Central memory CD4-positive, alpha-beta T cell (primary cell): ENCODE measurements at regions not wholly inside any gene's neighbourhood (a gene's known extent, or its start where the extent isn't known, plus 50 kb on each side); places are given as distances from the start of the nearest gene placed in this dataset.

Source experiments
- DNase-seq: peaks from one replicate; pipeline ENCODE4 v3.0.0; 2022

- DNase-seq: peak; percentile 86
These were observed 121.9 kb upstream of the ARHGEF3 start for GRCh38 chr3:56923526-56924224.

GRCh38 chr3:56921573-56922453, 120.1 kb upstream of the ARHGEF3 start:
- DNase-seq: no peak

GRCh38 chr3:56919797-56920195, 118.0 kb upstream of the ARHGEF3 start:
- DNase-seq: no peak

GRCh38 chr3:56919137-56919796, 117.5 kb upstream of the ARHGEF3 start:
- no peak for DNase-seq

GRCh38 chr3:56918111-56918568, 116.4 kb upstream of the ARHGEF3 start:
- no peak for DNase-seq

- DNase-seq: no peak
These were observed 115.8 kb upstream of the ARHGEF3 start for GRCh38 chr3:56917361-56918110.

GRCh38 chr3:56916716-56917360, 115.1 kb upstream of the ARHGEF3 start:
- DNase-seq: no peak

GRCh38 chr3:56915966-56916586, 114.3 kb upstream of the ARHGEF3 start:
- DNase-seq: peak; percentile 78

GRCh38 chr3:56914646-56915045, 112.9 kb upstream of the ARHGEF3 start:
- DNase-seq: no peak

GRCh38 chr3:56911363-56911762, 109.6 kb upstream of the ARHGEF3 start:
- DNase-seq: no peak

- DNase-seq: no peak
These were observed 107.6 kb upstream of the ARHGEF3 start for GRCh38 chr3:56909349-56909748.

- no peak for DNase-seq
These were observed 106.3 kb upstream of the ARHGEF3 start for GRCh38 chr3:56908004-56908403.

- DNase-seq: no peak
These were observed 102.9 kb upstream of the ARHGEF3 start for GRCh38 chr3:56904552-56905215.

- no peak for DNase-seq
These were observed 101.6 kb upstream of the ARHGEF3 start for GRCh38 chr3:56903231-56903782.

GRCh38 chr3:56902468-56903160, 100.9 kb upstream of the ARHGEF3 start:
- DNase-seq: no peak

GRCh38 chr3:56900801-56901200, 99.1 kb upstream of the ARHGEF3 start:
- no peak for DNase-seq

- no peak for DNase-seq
These were observed 98.1 kb upstream of the ARHGEF3 start for GRCh38 chr3:56899851-56900250.

GRCh38 chr3:56899078-56899477, 97.3 kb upstream of the ARHGEF3 start:
- no peak for DNase-seq

GRCh38 chr3:56896357-56896756, 94.6 kb upstream of the ARHGEF3 start:
- DNase-seq: no peak

- no peak for DNase-seq
These were observed 93.2 kb upstream of the ARHGEF3 start for GRCh38 chr3:56894881-56895431.
